Mesenchymal stem cell (in vitro differentiated cells and primary cell): ENCODE measurements at regions not wholly inside any gene's neighbourhood (a gene's known extent, or its start where the extent isn't known, plus 50 kb on each side); places are given as distances from the start of the nearest gene placed in this dataset.
"Not testable (repeated sequence)": the region's sequence is repeated elsewhere in the genome, so short reads cannot be mapped to it uniquely, and the experiment has no call there.

ENCODE experiments used
- DNase-seq: peaks from one replicate; pipeline ENCODE4 v3.0.0-alpha.2; 2013
- H2AFZ ChIP-seq: one replicate; pipeline ENCODE4 v1.6.1; 2013; ENCODE audit warnings: low read depth, mild to moderate bottlenecking, control low read depth, inconsistent platforms, low read length, moderate library complexity
- H2AK5ac ChIP-seq: 2 replicates; pipeline ENCODE4 v1.6.1; 2013; ENCODE audit warnings: low read length, moderate library complexity, mild to moderate bottlenecking, inconsistent platforms; ENCODE audit not compliant: severe bottlenecking
- H2BK120ac ChIP-seq: one replicate; pipeline ENCODE4 v1.6.1; 2013; ENCODE audit warnings: low read depth, mild to moderate bottlenecking, inconsistent platforms, low read length, moderate library complexity
- H2BK12ac ChIP-seq, 2 experiments: one replicate each; pipeline ENCODE4 v1.6.1; 2013; ENCODE audit warnings: inconsistent platforms in 2 of 2, low read length in 2 of 2, mild to moderate bottlenecking in 2 of 2, moderate library complexity in 2 of 2, control low read depth in 1 of 2
- H2BK15ac ChIP-seq: one replicate; pipeline ENCODE4 v1.6.1; 2013; ENCODE audit warnings: mild to moderate bottlenecking, low read depth, inconsistent platforms; ENCODE audit not compliant: poor library complexity, severe bottlenecking
- H2BK5ac ChIP-seq: 2 replicates; pipeline ENCODE4 v1.6.1; 2013; ENCODE audit warnings: low read depth, mild to moderate bottlenecking, low read length, control low read depth, inconsistent platforms; ENCODE audit not compliant: poor library complexity, severe bottlenecking
- H3K14ac ChIP-seq, 2 experiments: one replicate each; pipeline ENCODE4 v1.6.1; 2013; ENCODE audit warnings: inconsistent platforms in 2 of 2, low read length in 2 of 2, control low read depth in 1 of 2, mild to moderate bottlenecking in 1 of 2, moderate library complexity in 1 of 2
- H3K18ac ChIP-seq, 2 experiments: one replicate each; pipeline ENCODE4 v1.6.1; 2013; ENCODE audit warnings: inconsistent platforms in 2 of 2, low read length in 2 of 2, control low read depth in 1 of 2, low read depth in 1 of 2, mild to moderate bottlenecking in 1 of 2
- H3K23ac ChIP-seq, 2 experiments: one replicate each; pipeline ENCODE4 v1.6.1; 2013; ENCODE audit warnings: inconsistent platforms in 2 of 2, low read length in 2 of 2, mild to moderate bottlenecking in 2 of 2, moderate library complexity in 2 of 2, control low read depth in 1 of 2
- H3K27ac ChIP-seq: 2 replicates; pipeline ENCODE4 v1.5.1; 2013; ENCODE audit warnings: mild to moderate bottlenecking, moderate library complexity, low read length, control low read depth, inconsistent platforms; ENCODE audit not compliant: poor library complexity, severe bottlenecking
- H3K27me3 ChIP-seq, 2 experiments: 2 replicates each; pipeline versions ENCODE4 v1.6.1 to v1.7.0; 2013; ENCODE audit warnings: low read length in 2 of 2, mild to moderate bottlenecking in 2 of 2, moderate library complexity in 2 of 2, control low read depth in 1 of 2, inconsistent platforms in 1 of 2; ENCODE audit not compliant: control insufficient read depth in 1 of 2, insufficient read depth in 1 of 2
- H3K36me3 ChIP-seq, 2 experiments: 2 replicates each; pipeline versions ENCODE4 v1.6.1 to v1.7.0; 2013; ENCODE audit warnings: low read length in 2 of 2, control low read depth in 1 of 2, inconsistent platforms in 1 of 2, low read depth in 1 of 2, mild to moderate bottlenecking in 1 of 2; ENCODE audit not compliant: insufficient read depth in 2 of 2, control insufficient read depth in 1 of 2
- H3K4ac ChIP-seq, 2 experiments: one replicate each; pipeline ENCODE4 v1.6.1; 2013; ENCODE audit warnings: inconsistent platforms in 2 of 2, low read length in 2 of 2, mild to moderate bottlenecking in 2 of 2, moderate library complexity in 2 of 2, control low read depth in 1 of 2, low read depth in 1 of 2
- H3K4me1 ChIP-seq: 2 replicates; pipeline ENCODE4 v1.6.1; 2013; ENCODE audit warnings: low read depth, low read length, control low read depth; ENCODE audit not compliant: control insufficient read depth, insufficient read depth
- H3K4me2 ChIP-seq: 2 replicates; pipeline ENCODE4 v1.6.1; 2013; ENCODE audit warnings: low read length, mild to moderate bottlenecking, inconsistent platforms; ENCODE audit not compliant: poor library complexity, severe bottlenecking
- H3K4me3 ChIP-seq, 2 experiments: 2 replicates each; pipeline versions ENCODE4 v1.5.1 to v1.7.0; 2013; ENCODE audit warnings: low read length in 2 of 2, mild to moderate bottlenecking in 2 of 2, control low read depth in 1 of 2, low read depth in 1 of 2; ENCODE audit not compliant: insufficient read depth in 1 of 2
- H3K79me1 ChIP-seq: replicated peaks from 2 replicates; pipeline ENCODE4 v1.6.1; 2013; ENCODE audit warnings: mild to moderate bottlenecking, control low read depth, low read length, inconsistent platforms; ENCODE audit not compliant: poor library complexity, severe bottlenecking
- H3K9ac ChIP-seq: 2 replicates; pipeline ENCODE4 v1.7.0; 2013; ENCODE audit warnings: mild to moderate bottlenecking, low read length, moderate library complexity
- H3K9me3 ChIP-seq: 2 replicates; pipeline ENCODE4 v1.7.0; 2013; ENCODE audit warnings: mild to moderate bottlenecking, low read length; ENCODE audit not compliant: control insufficient read depth
- H4K8ac ChIP-seq: one replicate; pipeline ENCODE4 v1.6.1; 2013; ENCODE audit warnings: inconsistent platforms, mild to moderate bottlenecking, low read length, moderate library complexity
- H4K91ac ChIP-seq: one replicate; pipeline ENCODE4 v1.6.1; 2013; ENCODE audit warnings: mild to moderate bottlenecking, low read length, inconsistent platforms
- WGBS: methylation state at CpG from one replicate; pipeline ENCODE4 v1.1.7; 2013; ENCODE audit warnings: mixed read lengths; 5-methylcytosine and 5-hydroxymethylcytosine counted together

DNA sequence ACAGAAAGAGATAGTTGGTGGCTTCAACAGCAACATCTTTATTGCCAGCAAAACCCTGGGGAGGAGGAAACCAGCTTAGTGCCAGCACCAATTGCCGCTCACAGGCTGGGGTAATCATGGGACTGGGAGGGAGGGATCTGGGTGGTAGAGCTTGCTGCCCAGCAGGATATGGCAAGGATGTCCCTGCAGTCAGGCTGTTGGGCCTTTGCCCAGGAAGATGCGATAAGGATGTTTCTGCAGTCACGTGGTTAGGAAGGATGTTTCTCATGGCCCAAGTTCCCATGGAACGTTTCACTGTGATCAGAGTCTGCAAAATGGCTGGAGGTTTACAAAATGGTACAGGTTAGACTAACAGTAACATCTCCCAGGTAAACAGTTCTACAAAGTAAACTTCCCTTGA lies 443.5 kb downstream of the TUBA3C start:
- H2AK5ac ChIP-seq, H3K36me3 ChIP-seq: not testable (repeated sequence)

DNA sequence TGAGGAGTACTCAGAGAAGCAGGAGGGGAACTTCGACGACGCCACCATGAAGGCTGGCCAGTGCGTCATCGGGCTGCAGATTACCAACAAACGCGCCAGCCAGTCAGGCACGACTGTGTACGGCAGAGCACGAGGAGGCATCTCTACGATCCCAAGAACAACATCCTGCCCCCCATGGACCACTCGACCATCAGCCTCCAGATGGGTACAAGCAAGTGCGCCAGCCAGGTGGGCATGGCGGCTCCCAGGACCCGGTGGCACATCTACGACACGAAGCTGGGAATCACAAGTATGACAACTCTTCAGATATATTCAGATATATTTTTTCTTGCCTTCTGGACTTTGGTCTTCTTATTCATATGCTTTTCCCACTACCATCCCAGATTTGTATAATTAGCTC lies 454.5 kb downstream of the TUBA3C start:
- H3K79me1 ChIP-seq, H3K4me2 ChIP-seq, H3K9me3 ChIP-seq, H2BK120ac ChIP-seq, H3K27me3 ChIP-seq, H2BK15ac ChIP-seq, H2AFZ ChIP-seq, H3K4me1 ChIP-seq, H2BK12ac ChIP-seq, H3K4ac ChIP-seq, H4K8ac ChIP-seq, DNase-seq, H2BK5ac ChIP-seq, H3K14ac ChIP-seq, H4K91ac ChIP-seq, H2AK5ac ChIP-seq, H3K4me3 ChIP-seq, H3K9ac ChIP-seq, H3K18ac ChIP-seq, H3K23ac ChIP-seq, H3K36me3 ChIP-seq, H3K27ac ChIP-seq: not testable (repeated sequence)
- 89% methylated on average over 17 of the region's 17 CpGs for WGBS

More for the DNA sequence above, 443.5 kb downstream of the TUBA3C start:
- H2BK12ac ChIP-seq, H3K4me1 ChIP-seq, H2AFZ ChIP-seq, H3K4me2 ChIP-seq, H3K23ac ChIP-seq, H3K14ac ChIP-seq, H4K91ac ChIP-seq, H3K4ac ChIP-seq, H3K27me3 ChIP-seq, H3K79me1 ChIP-seq, H3K9me3 ChIP-seq, H3K18ac ChIP-seq, DNase-seq, H3K4me3 ChIP-seq, H3K9ac ChIP-seq, H2BK5ac ChIP-seq, H3K27ac ChIP-seq, H2BK120ac ChIP-seq, H2BK15ac ChIP-seq, H4K8ac ChIP-seq: not testable (repeated sequence)
- 81% methylated on average over 1 of the region's 4 CpGs for WGBS

DNA sequence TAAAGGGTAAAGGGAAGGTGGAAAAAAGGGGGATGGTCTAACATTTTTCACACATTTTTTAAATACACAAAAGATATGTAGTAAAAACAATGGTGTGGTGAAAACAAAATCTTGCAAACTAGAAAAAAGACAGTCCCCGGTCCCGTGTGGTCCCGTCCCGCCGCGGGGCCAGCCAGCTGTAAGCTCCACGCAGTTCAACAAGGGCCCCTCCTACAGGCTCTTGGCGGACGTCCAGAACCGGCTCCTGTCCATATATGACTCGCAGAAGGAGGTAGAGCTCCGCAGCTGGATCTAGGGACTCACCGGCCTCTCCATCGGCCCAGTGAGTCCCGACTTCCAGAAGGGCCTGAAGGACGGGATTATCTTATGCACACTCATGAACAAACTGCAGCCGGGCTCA lies 455.1 kb downstream of the TUBA3C start:
- not testable (repeated sequence) for H3K14ac ChIP-seq, H2AFZ ChIP-seq, H3K4me1 ChIP-seq, H3K4me2 ChIP-seq, H3K9ac ChIP-seq, H2BK15ac ChIP-seq, H2BK12ac ChIP-seq, H3K4me3 ChIP-seq, H3K27ac ChIP-seq, H3K23ac ChIP-seq, DNase-seq, H2BK5ac ChIP-seq, H2BK120ac ChIP-seq, H3K79me1 ChIP-seq, H4K8ac ChIP-seq, H4K91ac ChIP-seq, H3K9me3 ChIP-seq, H3K18ac ChIP-seq, H3K4ac ChIP-seq, H3K36me3 ChIP-seq, H3K27me3 ChIP-seq, H2AK5ac ChIP-seq
- WGBS, result 84% methylated on average over 17 of the region's 17 CpGs

DNA sequence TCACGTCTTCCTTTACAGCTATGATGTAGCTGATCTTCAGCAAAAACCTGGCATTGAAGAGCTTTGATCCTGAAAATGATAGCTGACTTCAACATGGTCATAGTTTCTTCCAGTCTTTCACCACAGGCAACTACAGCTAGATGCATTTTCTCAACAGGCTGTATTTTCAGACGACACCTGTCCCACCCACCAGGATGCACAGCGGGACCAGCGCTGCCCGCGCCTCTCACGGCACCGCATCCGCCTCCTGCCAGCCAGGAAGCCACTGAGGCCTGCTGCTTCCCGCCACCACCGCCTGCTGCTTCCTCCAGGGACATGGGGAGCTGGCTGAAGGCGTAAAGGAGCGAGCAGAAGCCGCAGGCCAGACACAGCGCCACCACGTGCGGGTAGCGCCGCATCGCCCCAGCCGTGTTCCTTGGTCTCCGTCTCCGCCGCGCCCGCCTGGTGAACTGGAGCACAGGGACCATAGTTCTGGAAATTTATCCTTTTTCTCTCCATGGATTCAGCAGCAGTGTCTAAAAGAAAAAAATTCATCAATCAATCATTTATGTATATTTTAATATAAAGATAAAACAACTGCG lies 456.3 kb downstream of the TUBA3C start:
- not testable (repeated sequence) for H3K18ac ChIP-seq, H3K36me3 ChIP-seq, H3K27ac ChIP-seq, H3K27me3 ChIP-seq, H2BK15ac ChIP-seq, H3K23ac ChIP-seq, DNase-seq, H3K79me1 ChIP-seq, H2AK5ac ChIP-seq, H2BK12ac ChIP-seq, H3K4me3 ChIP-seq, H4K91ac ChIP-seq, H4K8ac ChIP-seq, H2AFZ ChIP-seq, H3K14ac ChIP-seq, H3K4ac ChIP-seq, H3K9me3 ChIP-seq, H3K4me2 ChIP-seq, H3K4me1 ChIP-seq, H2BK5ac ChIP-seq, H3K9ac ChIP-seq, H2BK120ac ChIP-seq
- WGBS, result 22% methylated on average over 1 of the region's 27 CpGs
